Sigmoid colon (tissue), 4 donors: ENCODE measurements at regions not wholly inside any gene's neighbourhood (a gene's known extent, or its start where the extent isn't known, plus 50 kb on each side); places are given as distances from the start of the nearest gene placed in this dataset.

Experiments
- CTCF ChIP-seq, 4 experiments: fragments of 450-650 bp in 3 of 4; fragments of 200-600 bp in 1 of 4; IDR thresholded peaks; one replicate each; pipeline ENCODE4 v1.5.1; 2016 to 2019; ENCODE audit warnings: antibody characterized with exemption in 4 of 4, mild to moderate bottlenecking in 3 of 4, moderate library complexity in 2 of 4
- EP300 ChIP-seq, 4 donors: sonication (generic); formaldehyde crosslinking; IDR thresholded peaks; one replicate each; pipeline ENCODE4 v1.6.1; 2017; ENCODE audit warnings: antibody characterized with exemption in 4 of 4
- POLR2A ChIP-seq, 2 donors: fragments of 450-650 bp; IDR thresholded peaks; one replicate each; pipeline ENCODE4 v1.6.1; 2016; ENCODE audit warnings: antibody characterized with exemption in 2 of 2, mild to moderate bottlenecking in 2 of 2, moderate library complexity in 2 of 2

- TF ChIP-seq CTCF (IDR thresholded peaks at IDR 0.05) (no peak), EP300 (IDR thresholded peaks at IDR 0.05) (no peak), POLR2A (IDR thresholded peaks at IDR 0.05) (no peak)
These were observed 95.4 kb upstream of the TENT5A start for GRCh38 chr6:81847866-81848265.
